ENCODE measurements at regions not wholly inside any gene's neighbourhood (a gene's known extent, or its start where the extent isn't known, plus 50 kb on each side); places are given as distances from the start of the nearest gene placed in this dataset.

DNA sequence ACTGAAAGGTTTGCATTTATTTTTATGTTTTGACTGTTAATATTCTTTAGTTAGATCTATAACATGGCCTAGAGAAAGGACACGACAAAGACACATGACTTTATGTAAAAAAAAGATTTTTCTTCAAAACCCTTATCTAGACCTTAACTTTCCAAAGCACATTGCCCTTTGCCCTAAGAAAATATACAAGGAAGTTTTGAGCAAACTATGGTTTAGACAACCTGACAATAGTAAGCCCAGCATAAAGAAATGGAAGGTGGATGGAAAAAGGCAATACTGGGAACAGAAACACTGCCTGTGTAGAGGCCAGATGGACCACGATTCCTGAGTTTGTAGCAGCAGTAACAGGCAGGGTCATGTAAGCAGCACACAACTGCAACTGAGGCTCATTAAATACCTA lies 724.0 kb downstream of the GALC start:
- Histone ChIP-seq H3K27ac (no peak overlapping the region), H3K9me3 (peaks cover 0 to 11% of the 10 kb centered on the region in 2 donors), H3K4me3 (no peak overlapping the region), H3K27me3 (no peaks in the 10 kb centered on the region), H3K4me1 (no peaks in the 10 kb centered on the region), H3K36me3 (no peaks in the 10 kb centered on the region)
- TF ChIP-seq POLR2AphosphoS5 (IDR thresholded peaks at IDR 0.05) (no peak), POLR2A (IDR thresholded peaks at IDR 0.05) (no peak)
- TF ChIP-seq, protein P1, sequence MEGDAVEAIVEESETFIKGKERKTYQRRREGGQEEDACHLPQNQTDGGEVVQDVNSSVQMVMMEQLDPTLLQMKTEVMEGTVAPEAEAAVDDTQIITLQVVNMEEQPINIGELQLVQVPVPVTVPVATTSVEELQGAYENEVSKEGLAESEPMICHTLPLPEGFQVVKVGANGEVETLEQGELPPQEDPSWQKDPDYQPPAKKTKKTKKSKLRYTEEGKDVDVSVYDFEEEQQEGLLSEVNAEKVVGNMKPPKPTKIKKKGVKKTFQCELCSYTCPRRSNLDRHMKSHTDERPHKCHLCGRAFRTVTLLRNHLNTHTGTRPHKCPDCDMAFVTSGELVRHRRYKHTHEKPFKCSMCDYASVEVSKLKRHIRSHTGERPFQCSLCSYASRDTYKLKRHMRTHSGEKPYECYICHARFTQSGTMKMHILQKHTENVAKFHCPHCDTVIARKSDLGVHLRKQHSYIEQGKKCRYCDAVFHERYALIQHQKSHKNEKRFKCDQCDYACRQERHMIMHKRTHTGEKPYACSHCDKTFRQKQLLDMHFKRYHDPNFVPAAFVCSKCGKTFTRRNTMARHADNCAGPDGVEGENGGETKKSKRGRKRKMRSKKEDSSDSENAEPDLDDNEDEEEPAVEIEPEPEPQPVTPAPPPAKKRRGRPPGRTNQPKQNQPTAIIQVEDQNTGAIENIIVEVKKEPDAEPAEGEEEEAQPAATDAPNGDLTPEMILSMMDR (IDR thresholded peaks at IDR 0.05) = no peak
- intact Hi-C loops (cut with DNase I; ENCODE audit: low total_unique reads) = no loop called here
- no peak for DNase-seq (ENCODE audit: low spot score in 2 of 2)

GRCh38 chr14:87264796-87265195 lies 728.2 kb downstream of the GALC start:
- Histone ChIP-seq H3K9me3 (no peaks in the 10 kb centered on the region), H3K4me1 (no peaks in the 10 kb centered on the region), H3K4me3 (no peak overlapping the region), H3K36me3 (no peaks in the 10 kb centered on the region), H3K27me3 (no peaks in the 10 kb centered on the region), H3K27ac (no peak overlapping the region)
- TF ChIP-seq, protein P1 (IDR thresholded peaks at IDR 0.05) = no peak
- no peak for TF ChIP-seq POLR2A (IDR thresholded peaks at IDR 0.05)
- TF ChIP-seq POLR2AphosphoS5 (IDR thresholded peaks at IDR 0.05) = no peak
- DNase-seq (ENCODE audit: low spot score in 2 of 2) = no peak
- intact Hi-C loops (cut with DNase I; ENCODE audit: low total_unique reads) = loop anchor here (1.0 kb wide), 1 partner anchor 18 kb away; no protein-coding TSS in a partner anchor

- DNase-seq (ENCODE audit: low spot score in 2 of 2) = no peak
- no peak for TF ChIP-seq POLR2AphosphoS5 (IDR thresholded peaks at IDR 0.05)
- no peak for TF ChIP-seq POLR2A (IDR thresholded peaks at IDR 0.05)
- TF ChIP-seq, protein P1 (IDR thresholded peaks at IDR 0.05) = no peak
- no peak overlapping the region for H3K4me3 ChIP-seq
- H3K36me3 ChIP-seq = no peaks in the 10 kb centered on the region
- H3K4me1 ChIP-seq = no peaks in the 10 kb centered on the region
- H3K27ac ChIP-seq = no peak overlapping the region
- no peaks in the 10 kb centered on the region for H3K9me3 ChIP-seq
- intact Hi-C loops (cut with DNase I; ENCODE audit: low total_unique reads) = no loop called here
- no peaks in the 10 kb centered on the region for H3K27me3 ChIP-seq
Observed at GRCh38 chr14:87264272-87264785, 728.7 kb downstream of the GALC start.

DNA sequence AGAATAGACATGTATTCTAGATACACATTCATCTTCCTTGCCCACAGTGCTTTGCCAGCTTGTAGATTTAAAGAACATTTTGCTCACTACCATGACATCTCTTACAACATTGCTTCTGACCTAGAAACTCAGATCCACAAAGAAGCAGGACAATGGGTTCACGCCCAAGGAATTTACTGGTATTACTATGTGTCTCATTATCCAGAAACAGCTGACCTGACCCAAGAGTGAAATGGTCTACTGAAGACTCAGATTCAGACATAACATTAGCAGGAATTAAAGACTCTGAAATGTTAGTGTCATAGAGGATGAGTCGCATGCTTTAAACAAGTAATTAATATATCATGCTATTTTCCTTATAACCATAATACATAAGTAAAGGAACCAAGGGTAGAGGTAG lies 731.4 kb downstream of the GALC start:
- Histone ChIP-seq H3K4me3 (no peak overlapping the region), H3K27me3 (no peaks in the 10 kb centered on the region), H3K27ac (no peak overlapping the region), H3K9me3 (no peaks in the 10 kb centered on the region), H3K36me3 (no peaks in the 10 kb centered on the region), H3K4me1 (no peaks in the 10 kb centered on the region)
- no peak for TF ChIP-seq POLR2AphosphoS5 (IDR thresholded peaks at IDR 0.05)
- no peak for TF ChIP-seq POLR2A (IDR thresholded peaks at IDR 0.05)
- TF ChIP-seq, protein P1 (IDR thresholded peaks at IDR 0.05) = no peak
- no peak for DNase-seq (ENCODE audit: low spot score in 2 of 2)
- intact Hi-C loops (cut with DNase I; ENCODE audit: low total_unique reads) = no loop called here

GRCh38 chr14:87260460-87260859 lies 732.5 kb downstream of the GALC start:
- DNase-seq (ENCODE audit: low spot score in 2 of 2) = no peak
- Histone ChIP-seq H3K36me3 (no peaks in the 10 kb centered on the region), H3K4me1 (no peaks in the 10 kb centered on the region), H3K27me3 (no peaks in the 10 kb centered on the region), H3K27ac (no peak overlapping the region), H3K4me3 (no peak overlapping the region), H3K9me3 (no peaks in the 10 kb centered on the region)
- no peak for TF ChIP-seq POLR2AphosphoS5 (IDR thresholded peaks at IDR 0.05)
- intact Hi-C loops (cut with DNase I; ENCODE audit: low total_unique reads) = no loop called here

- no peak overlapping the region for H3K4me3 ChIP-seq
- no peak for TF ChIP-seq POLR2A (IDR thresholded peaks at IDR 0.05)
- TF ChIP-seq, protein P1 (IDR thresholded peaks at IDR 0.05) = no peak
- no peak for TF ChIP-seq POLR2AphosphoS5 (IDR thresholded peaks at IDR 0.05)
- no peak overlapping the region for H3K27ac ChIP-seq
- no peaks in the 10 kb centered on the region for H3K36me3 ChIP-seq
- DNase-seq (ENCODE audit: low spot score in 2 of 2) = no peak
- intact Hi-C loops (cut with DNase I; ENCODE audit: low total_unique reads) = no loop called here
- no peaks in the 10 kb centered on the region for H3K9me3 ChIP-seq
- no peaks in the 10 kb centered on the region for H3K4me1 ChIP-seq
- H3K27me3 ChIP-seq = no peaks in the 10 kb centered on the region
Observed at GRCh38 chr14:87257421-87257820, 735.6 kb downstream of the GALC start.

Measured in breast epithelium (tissue), 4 donors.